ENCODE measurements at regions not wholly inside any gene's neighbourhood (a gene's known extent, or its start where the extent isn't known, plus 50 kb on each side); places are given as distances from the start of the nearest gene placed in this dataset.

- TF ChIP-seq CTCF (IDR thresholded peaks at IDR 0.05) (no peak), EP300 (IDR thresholded peaks at IDR 0.05) (no peak), POLR2A (IDR thresholded peaks at IDR 0.05) (no peak)
Measured at GRCh38 chr7:152511736-152512135, 75.9 kb upstream of the KMT2C start.
